A673 (cell line): ENCODE measurements at regions not wholly inside any gene's neighbourhood (a gene's known extent, or its start where the extent isn't known, plus 50 kb on each side); places are given as distances from the start of the nearest gene placed in this dataset.

Experiments
- BruUV-seq: library from RNA; stranded (reverse); fragments of 400-500 nt; replicated peaks from 2 replicates; lab custom pipeline; 2021; lab: Mats Ljungman, UMichigan
- CTCF ChIA-PET: fragments of 300-600 bp; sonication (Branson Sonifier 250); formaldehyde crosslinking; loops from one replicate; lab custom pipeline; 2022; ENCODE audit warnings: antibody characterized with exemption; lab: Charles Lee
- POLR2A ChIA-PET: fragments of 300-600 bp; sonication (Branson Sonifier 250); formaldehyde crosslinking; loops from one replicate; lab custom pipeline; 2022; ENCODE audit warnings: antibody characterized with exemption; ENCODE audit not compliant: low non-redundant PET; lab: Charles Lee
- DNase-seq: peaks from one replicate; pipeline ENCODE4 v3.0.0-alpha.2; 2015; ENCODE audit warnings: low spot score
- H3K27ac ChIP-seq: fragments of 200-600 bp; sonication (generic); 2 replicates; pipeline ENCODE4 v1.5.1; 2016; ENCODE audit warnings: mixed run types, low read depth, mild to moderate bottlenecking, mixed read lengths, antibody characterized with exemption, low read length; ENCODE audit not compliant: poor library complexity, severe bottlenecking
- H3K27me3 ChIP-seq: fragments of 200-600 bp; sonication (generic); replicated peaks from 2 replicates; pipeline ENCODE4 v1.6.1; 2017; ENCODE audit warnings: mixed run types, low read depth, mild to moderate bottlenecking, mixed read lengths, antibody characterized with exemption, low read length; ENCODE audit not compliant: insufficient read depth, poor library complexity
- H3K36me3 ChIP-seq: fragments of 200-600 bp; sonication (generic); 2 replicates; pipeline ENCODE4 v1.6.1; 2016; ENCODE audit warnings: mixed run types, mild to moderate bottlenecking, mixed read lengths, antibody characterized with exemption, low read length; ENCODE audit not compliant: insufficient read depth, poor library complexity, severe bottlenecking
- H3K4me1 ChIP-seq: fragments of 200-600 bp; sonication (generic); 2 replicates; pipeline ENCODE4 v1.6.1; 2017; ENCODE audit warnings: mixed run types, mild to moderate bottlenecking, mixed read lengths, antibody characterized with exemption, low read length; ENCODE audit not compliant: insufficient read depth, poor library complexity, severe bottlenecking
- H3K4me3 ChIP-seq: fragments of 200-600 bp; sonication (generic); 2 replicates; pipeline ENCODE4 v1.5.1; 2016; ENCODE audit warnings: low read depth, mixed run types, mild to moderate bottlenecking, mixed read lengths, low read length; ENCODE audit not compliant: poor library complexity, severe bottlenecking
- H3K9me3 ChIP-seq: fragments of 200-600 bp; sonication (generic); 2 replicates; pipeline ENCODE4 v1.6.1; 2016; ENCODE audit warnings: mixed run types, low read depth, mild to moderate bottlenecking, mixed read lengths, antibody characterized with exemption, low read length; ENCODE audit not compliant: poor library complexity, severe bottlenecking
- CTCF ChIP-seq: fragments of 300-800, 200-600 bp; sonication (generic); conservative IDR thresholded peaks from 2 replicates; pipeline ENCODE4 v1.5.1; 2017; ENCODE audit warnings: low read depth, mild to moderate bottlenecking, antibody characterized with exemption, low read length, moderate library complexity, mixed read lengths
- EZH2 ChIP-seq: fragments of 200-600 bp; sonication (generic); IDR thresholded peaks from 2 replicates; pipeline ENCODE4 v1.6.1; 2017; ENCODE audit warnings: borderline replicate concordance, low read depth, mild to moderate bottlenecking, mixed read lengths, antibody characterized with exemption, low read length; ENCODE audit not compliant: poor library complexity, severe bottlenecking
- intact Hi-C: fragments of 100-400 bp; cut with micrococcal nuclease; formaldehyde crosslinking; loops from one replicate; pipeline ENCODE4 v1.10.0; 2022; ENCODE audit not compliant: unreplicated experiment

DNA sequence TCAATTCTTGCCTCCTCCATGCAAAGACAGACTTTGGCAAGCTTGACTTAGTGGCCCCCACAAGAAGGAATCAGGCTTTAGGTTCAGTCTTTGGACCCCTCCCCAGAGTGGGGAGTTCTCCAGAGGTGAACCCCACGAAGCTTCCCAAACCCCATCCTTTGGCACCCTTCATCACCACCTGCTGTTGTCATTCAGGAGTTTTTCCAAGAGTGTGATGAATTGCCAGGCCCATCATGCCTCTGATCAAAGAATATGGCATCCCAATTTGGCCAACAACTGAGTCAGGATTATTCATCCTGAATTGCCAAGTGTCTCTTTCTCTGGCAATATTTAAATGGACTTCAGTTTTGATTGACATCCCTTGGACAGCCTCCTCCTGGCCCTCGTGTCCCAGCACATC lies 404.7 kb upstream of the MKI67 start:
- H3K4me3 ChIP-seq: no peak overlapping the region
- POLR2A ChIA-PET: no interaction called here
- DNase-seq: no peak
- H3K27ac ChIP-seq: no peak overlapping the region
- H3K36me3 ChIP-seq: no peaks in the 10 kb centered on the region
- H3K4me1 ChIP-seq: peaks cover 48% of the 10 kb centered on the region
- H3K9me3 ChIP-seq: no peaks in the 10 kb centered on the region
- TF ChIP-seq EZH2: no peak
- no peak for TF ChIP-seq CTCF
- CTCF ChIA-PET: interaction anchor here (0.7 kb wide), 1 partner anchor 264 kb away, joined by 3 read pairs; no protein-coding TSS in a partner anchor
- no TSS peak for BruUV-seq
- peaks cover 5% of the 10 kb centered on the region for H3K27me3 ChIP-seq
- intact Hi-C loops: loop anchor here (2.0 to 10.0 kb wide), 2 partner anchors 262 to 1434 kb away; partner anchors contain the start of gene EBF3

DNA sequence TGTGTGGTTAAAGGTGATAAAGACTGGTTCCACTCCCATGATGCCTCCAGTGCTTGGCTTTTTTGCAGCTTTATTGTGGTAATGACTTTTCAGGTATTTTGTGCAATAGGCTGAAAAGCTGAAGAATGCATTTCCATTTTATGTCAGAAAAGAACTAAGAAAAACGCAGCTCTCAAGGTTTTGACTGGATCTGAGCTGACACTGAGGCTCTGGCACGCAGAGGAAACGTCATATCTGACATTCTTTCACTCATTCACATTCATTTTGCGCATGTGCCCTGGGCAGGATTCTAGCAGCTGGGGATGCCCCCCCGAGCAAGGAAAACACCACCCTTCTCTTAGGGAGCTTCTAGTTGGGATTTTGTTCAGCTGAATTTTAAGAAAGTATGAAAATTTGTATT lies 408.5 kb upstream of the MKI67 start:
- no peak for DNase-seq
- intact Hi-C loops: loop anchor here (10.0 kb wide), 1 partner anchor 1430 kb away; the partner anchor contains the start of gene EBF3
- no TSS peak for BruUV-seq
- Histone ChIP-seq H3K27me3 (peaks cover 5% of the 10 kb centered on the region), H3K4me1 (peaks cover 36% of the 10 kb centered on the region), H3K9me3 (no peaks in the 10 kb centered on the region), H3K36me3 (no peaks in the 10 kb centered on the region), H3K27ac (no peak overlapping the region), H3K4me3 (no peak overlapping the region)
- ChIA-PET CTCF (interaction anchor here (0.6 kb wide), 1 partner anchor 271 kb away, joined by 3 read pairs; no protein-coding TSS in a partner anchor), POLR2A (no interaction called here)
- TF ChIP-seq CTCF: no peak
- TF ChIP-seq EZH2: no peak

DNA sequence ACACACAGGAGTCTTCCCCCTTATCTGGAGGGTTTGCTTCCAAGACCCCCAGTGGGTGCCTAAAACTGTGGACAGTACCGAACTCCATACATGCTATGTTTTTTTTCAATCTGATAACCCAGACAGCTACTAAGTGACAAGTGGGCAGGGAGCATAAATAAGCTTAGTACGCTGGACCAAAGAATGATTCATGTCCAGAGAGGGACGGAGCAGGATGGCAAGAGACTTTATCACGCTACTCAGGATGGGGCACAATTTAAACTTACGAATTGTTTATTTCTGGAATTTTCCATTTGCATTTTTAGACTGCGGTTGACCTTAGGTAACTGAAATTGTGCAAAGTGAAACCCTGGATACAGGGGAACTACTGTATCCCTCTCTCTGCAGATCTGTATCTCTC lies 410.0 kb upstream of the MKI67 start:
- no peak for DNase-seq
- H3K9me3 ChIP-seq: no peaks in the 10 kb centered on the region
- TF ChIP-seq EZH2 (no peak), CTCF (no peak)
- ChIA-PET CTCF (no interaction called here), POLR2A (no interaction called here)
- BruUV-seq: no TSS peak
- H3K4me3 ChIP-seq: no peak overlapping the region
- intact Hi-C loops: loop anchor here (10.0 kb wide), 1 partner anchor 1429 kb away; the partner anchor contains the start of gene EBF3
- H3K27me3 ChIP-seq: peaks cover 13% of the 10 kb centered on the region
- no peaks in the 10 kb centered on the region for H3K36me3 ChIP-seq
- peaks cover 35% of the 10 kb centered on the region for H3K4me1 ChIP-seq
- no peak overlapping the region for H3K27ac ChIP-seq
